HEK293 (cell line): ENCODE measurements at regions not wholly inside any gene's neighbourhood (a gene's known extent, or its start where the extent isn't known, plus 50 kb on each side); places are given as distances from the start of the nearest gene placed in this dataset.
A peak's percentile ranks its signal among the peaks of the same experiment; 100 is the strongest.

Experiments
- CTCF ChIA-PET: fragments of 350-600 bp; formaldehyde crosslinking; extraction: SDS; loops from one replicate; lab custom pipeline; 2021; ENCODE audit warnings: antibody characterized with exemption; lab: Yijun Ruan, JAX
- POLR2A ChIA-PET: fragments of 300-600 bp; formaldehyde crosslinking; extraction: SDS; loops from one replicate; lab custom pipeline; 2020; ENCODE audit warnings: antibody characterized with exemption, inconsistent platforms; lab: Yijun Ruan, JAX
- H3K27ac ChIP-seq: fragments of 200-500 bp; sonication (Bioruptor generic); 2 replicates; pipeline ENCODE4 v1.5.1; 2014; ENCODE audit warnings: low read depth, low read length, control low read depth, inconsistent platforms; ENCODE audit errors: extremely low read depth
- H3K36me3 ChIP-seq, 2 experiments: fragments of 200-500 bp in 1 of 2; sonication (Bioruptor generic) in 1 of 2; 1 replicate in 1 of 2; 2 replicates in 1 of 2; pipeline ENCODE4 v1.5.1; 2014 to 2017; ENCODE audit warnings: inconsistent platforms in 2 of 2, low read length in 2 of 2; ENCODE audit not compliant: control insufficient read depth in 2 of 2, insufficient read depth in 1 of 2
- H3K4me1 ChIP-seq: fragments of 200-500 bp; sonication (Bioruptor generic); 2 replicates; pipeline ENCODE4 v1.5.1; 2014; ENCODE audit warnings: mild to moderate bottlenecking, low read length, inconsistent platforms; ENCODE audit not compliant: control insufficient read depth, insufficient read depth
- H3K4me3 ChIP-seq: 2 replicates; pipeline ENCODE4 v1.5.1; 2011; ENCODE audit warnings: low read depth, mild to moderate bottlenecking, control low read depth, low read length, moderate library complexity
- H3K9me3 ChIP-seq: fragments of 200-500 bp; sonication (Bioruptor generic); 2 replicates; pipeline ENCODE4 v1.5.1; 2014; ENCODE audit warnings: low read depth, low read length, inconsistent platforms; ENCODE audit not compliant: control insufficient read depth, insufficient read depth
- EGR2 ChIP-seq: fragments of 450-650 bp; formaldehyde crosslinking; IDR thresholded peaks from 2 replicates; pipeline ENCODE4 v1.5.1; 2016; ENCODE audit warnings: low read depth, missing biosample characterization, missing genetic modification characterization
- HOXA7 ChIP-seq: sonication (generic); formaldehyde crosslinking; IDR thresholded peaks from 2 replicates; pipeline ENCODE4 v1.8.1; 2022; ENCODE audit warnings: missing genetic modification reagents, borderline replicate concordance
- PRDM10 ChIP-seq: fragments of 450-650 bp; formaldehyde crosslinking; IDR thresholded peaks from 2 replicates; pipeline ENCODE4 v1.5.1; 2016; ENCODE audit warnings: missing biosample characterization, missing genetic modification characterization
- PRDM6 ChIP-seq: fragments of 450-650 bp; formaldehyde crosslinking; IDR thresholded peaks from 2 replicates; pipeline ENCODE4 v1.5.1; 2017; ENCODE audit warnings: missing biosample characterization, missing genetic modification characterization
- SCRT2 ChIP-seq: fragments of 450-650 bp; formaldehyde crosslinking; IDR thresholded peaks from 2 replicates; pipeline ENCODE4 v1.5.1; 2016; ENCODE audit warnings: missing biosample characterization, missing genetic modification characterization
- SP2 ChIP-seq: fragments of 450-650 bp; formaldehyde crosslinking; IDR thresholded peaks from 2 replicates; pipeline ENCODE4 v1.5.1; 2016; ENCODE audit warnings: missing biosample characterization, missing genetic modification characterization
- SP7 ChIP-seq: fragments of 450-650 bp; formaldehyde crosslinking; IDR thresholded peaks from 2 replicates; pipeline ENCODE4 v1.5.1; 2016; ENCODE audit warnings: missing biosample characterization, missing genetic modification characterization
- ZBTB17 ChIP-seq: fragments of 450-650 bp; formaldehyde crosslinking; IDR thresholded peaks from 2 replicates; pipeline ENCODE4 v1.5.1; 2016; ENCODE audit warnings: missing biosample characterization, missing genetic modification characterization
- ZBTB48 ChIP-seq: fragments of 450-650 bp; formaldehyde crosslinking; IDR thresholded peaks from 2 replicates; pipeline ENCODE4 v1.5.1; 2016; ENCODE audit warnings: missing biosample characterization, missing genetic modification characterization
- ZBTB49 ChIP-seq: fragments of 450-650 bp; formaldehyde crosslinking; IDR thresholded peaks from 2 replicates; pipeline ENCODE4 v1.5.1; 2016; ENCODE audit warnings: missing biosample characterization, missing genetic modification characterization, low read depth
- ZBTB8A ChIP-seq: fragments of 450-650 bp; formaldehyde crosslinking; IDR thresholded peaks from 2 replicates; pipeline ENCODE4 v1.5.1; 2016; ENCODE audit warnings: missing biosample characterization, missing genetic modification characterization
- ZEB2 ChIP-seq: fragments of 450-650 bp; formaldehyde crosslinking; IDR thresholded peaks from 2 replicates; pipeline ENCODE4 v1.5.1; 2016; ENCODE audit warnings: missing biosample characterization, missing genetic modification characterization
- ZFHX2 ChIP-seq: fragments of 450-650 bp; formaldehyde crosslinking; conservative IDR thresholded peaks from 2 replicates; pipeline ENCODE4 v1.5.1; 2016; ENCODE audit warnings: missing biosample characterization, missing genetic modification characterization
- ZNF10 ChIP-seq: fragments of 450-650 bp; formaldehyde crosslinking; IDR thresholded peaks from 2 replicates; pipeline ENCODE4 v1.5.1; 2017; ENCODE audit warnings: missing biosample characterization, missing genetic modification characterization
- ZNF221 ChIP-seq: fragments of 450-650 bp; formaldehyde crosslinking; IDR thresholded peaks from 2 replicates; pipeline ENCODE4 v1.5.1; 2017; ENCODE audit warnings: missing biosample characterization, missing genetic modification characterization, borderline replicate concordance
- ZNF26 ChIP-seq: fragments of 450-650 bp; formaldehyde crosslinking; IDR thresholded peaks from 2 replicates; pipeline ENCODE4 v1.5.1; 2016; ENCODE audit warnings: missing biosample characterization, missing genetic modification characterization
- ZNF362 ChIP-seq: fragments of 450-650 bp; formaldehyde crosslinking; IDR thresholded peaks from 2 replicates; pipeline ENCODE4 v1.5.1; 2016; ENCODE audit warnings: missing biosample characterization, missing genetic modification characterization
- ZNF544 ChIP-seq: fragments of 450-650 bp; formaldehyde crosslinking; IDR thresholded peaks from 2 replicates; pipeline ENCODE4 v1.5.0; 2017; ENCODE audit warnings: missing biosample characterization, missing genetic modification characterization
- ZNF600 ChIP-seq: fragments of 450-650 bp; formaldehyde crosslinking; IDR thresholded peaks from 2 replicates; pipeline ENCODE4 v1.5.1; 2016; ENCODE audit warnings: missing biosample characterization, missing genetic modification characterization
- ZNF623 ChIP-seq: fragments of 450-650 bp; formaldehyde crosslinking; IDR thresholded peaks from 2 replicates; pipeline ENCODE4 v1.5.1; 2016; ENCODE audit warnings: missing biosample characterization, missing genetic modification characterization
- ZNF654 ChIP-seq: fragments of 450-650 bp; formaldehyde crosslinking; IDR thresholded peaks from 2 replicates; pipeline ENCODE4 v1.5.1; 2016; ENCODE audit warnings: low read depth, missing biosample characterization, missing genetic modification characterization
- ZNF830 ChIP-seq: fragments of 450-650 bp; IDR thresholded peaks from 2 replicates; pipeline ENCODE4 v1.5.0; 2018; ENCODE audit warnings: missing biosample characterization, missing genetic modification characterization, low read depth, mild to moderate bottlenecking, moderate library complexity
- ZSCAN23 ChIP-seq: fragments of 450-650 bp; formaldehyde crosslinking; IDR thresholded peaks from 2 replicates; pipeline ENCODE4 v1.5.1; 2016; ENCODE audit warnings: missing biosample characterization, missing genetic modification characterization

- Histone ChIP-seq H3K9me3 (no peaks in the 10 kb centered on the region), H3K36me3 (no peaks in the 10 kb centered on the region), H3K4me1 (no peaks in the 10 kb centered on the region), H3K27ac (no peak overlapping the region), H3K4me3 (no peak overlapping the region)
- CTCF ChIA-PET, result no interaction called here
- peak; percentile 48; the same call in 1 of the 2 replicates for TF ChIP-seq EGR2 (tag by site-specific recombination)
- no peak for TF ChIP-seq SP7 (tag by site-specific recombination)
- no peak for TF ChIP-seq ZNF26 (tag by site-specific recombination)
- TF ChIP-seq ZBTB49 (tag by site-specific recombination), result no peak
- TF ChIP-seq ZNF362 (tag by site-specific recombination), result no peak
- TF ChIP-seq ZFHX2 (tag by site-specific recombination), result peak; percentile 70
- POLR2A ChIA-PET, result no interaction called here
Measured at GRCh38 chr5:176713409-176713808, 66.1 kb downstream of the TSPAN17 start.

GRCh38 chr5:176714067-176714466 is 66.8 kb downstream of the TSPAN17 start:
- TF ChIP-seq PRDM6 (tag by site-specific recombination) (no peak), ZNF221 (tag by site-specific recombination) (no peak), SCRT2 (tag by site-specific recombination) (peak; percentile 63)
- H3K27ac ChIP-seq, result no peak overlapping the region
- no peaks in the 10 kb centered on the region for H3K9me3 ChIP-seq
- ChIA-PET POLR2A (no interaction called here), CTCF (no interaction called here)
- H3K4me1 ChIP-seq, result no peaks in the 10 kb centered on the region
- no peaks in the 10 kb centered on the region for H3K36me3 ChIP-seq
- no peak overlapping the region for H3K4me3 ChIP-seq

- POLR2A ChIA-PET, result no interaction called here
- no peak overlapping the region for H3K27ac ChIP-seq
- H3K9me3 ChIP-seq, result no peaks in the 10 kb centered on the region
- CTCF ChIA-PET, result no interaction called here
- H3K36me3 ChIP-seq, result no peaks in the 10 kb centered on the region
- H3K4me3 ChIP-seq, result no peak overlapping the region
- H3K4me1 ChIP-seq, result no peaks in the 10 kb centered on the region
- TF ChIP-seq ZNF654 (no peak), ZNF830 (tag by site-specific recombination) (no peak), ZEB2 (tag by site-specific recombination) (0 out of 2 replicates have a peak, but pooled peaks have one; percentile 20), SP2 (tag by site-specific recombination) (no peak), ZBTB17 (no peak), ZBTB48 (tag by site-specific recombination) (peak; percentile 43; the same call in 1 of the 2 replicates), ZNF10 (tag by site-specific recombination) (0 out of 2 replicates have a peak, but pooled peaks have one; percentile 24), HOXA7 (CRISPR knock-in tag) (no peak), ZNF623 (tag by site-specific recombination) (no peak), ZSCAN23 (tag by site-specific recombination) (no peak), ZBTB8A (no peak), ZNF600 (tag by site-specific recombination) (peak; percentile 54), PRDM10 (tag by site-specific recombination) (0 out of 2 replicates have a peak, but pooled peaks have one; percentile 28), ZNF544 (tag by site-specific recombination) (no peak)
Measured at GRCh38 chr5:176716320-176716719, 69.0 kb downstream of the TSPAN17 start.
